ENCODE measurements at regions not wholly inside any gene's neighbourhood (a gene's known extent, or its start where the extent isn't known, plus 50 kb on each side); places are given as distances from the start of the nearest gene placed in this dataset.

DNA sequence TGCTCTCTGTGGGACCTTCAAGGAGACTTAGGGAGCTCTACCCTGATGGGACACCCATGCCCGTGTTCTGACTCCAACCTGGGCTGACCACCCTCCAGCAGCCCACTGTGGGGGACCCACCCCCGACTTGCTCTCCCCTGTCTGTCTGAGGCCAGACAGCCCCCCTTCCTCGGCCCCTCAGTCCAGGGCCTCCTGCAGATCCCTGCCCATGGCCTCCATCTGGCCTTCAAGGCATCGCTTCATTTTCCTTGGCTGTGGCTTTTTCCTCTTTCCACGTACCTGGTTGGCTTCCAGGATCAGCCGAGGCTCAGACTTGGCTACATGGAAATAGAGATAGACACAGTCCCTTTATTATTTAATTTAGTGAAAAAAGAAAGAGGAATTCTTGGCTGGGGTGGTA is 290.0 kb downstream of the CYP26B1 start:
- no peak for DNase-seq

DNA sequence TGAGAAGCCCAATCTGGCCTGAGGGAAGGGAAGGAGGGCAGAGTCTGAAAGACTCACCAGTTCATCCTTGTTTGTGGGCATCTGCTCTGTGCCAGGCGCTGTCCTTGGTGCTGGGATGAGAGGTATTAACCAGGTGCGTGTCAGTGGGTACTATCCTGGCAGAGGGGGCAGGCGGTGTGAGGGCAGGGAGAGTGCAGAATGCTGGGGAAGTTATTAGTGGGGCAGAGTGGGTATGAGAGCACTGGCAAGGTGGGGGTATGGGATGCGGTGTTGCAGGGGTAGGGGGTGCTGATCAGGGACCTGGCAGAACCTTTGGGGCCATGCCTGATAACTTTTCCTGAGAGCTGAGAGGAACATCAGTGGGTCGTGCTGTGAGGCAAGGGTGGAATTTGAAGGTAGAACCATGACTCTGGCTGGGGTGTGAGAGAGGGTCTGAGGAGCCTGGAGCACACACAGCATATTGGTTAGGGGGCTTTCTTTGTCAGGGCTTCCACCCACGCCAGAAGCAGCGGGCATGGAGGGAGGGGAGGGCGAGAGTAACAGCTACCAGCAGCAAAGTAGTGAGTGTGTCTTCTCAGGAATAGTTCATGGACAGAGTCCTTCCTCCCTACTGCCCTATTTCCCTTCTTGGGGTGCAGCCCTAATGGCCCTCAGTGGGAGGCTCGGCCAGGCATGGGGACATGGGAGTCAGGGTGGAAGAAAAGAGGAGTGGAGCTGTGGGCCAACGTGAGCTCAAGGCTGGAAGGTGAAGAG is 290.7 kb downstream of the CYP26B1 start:
- DNase-seq: no peak

DNA sequence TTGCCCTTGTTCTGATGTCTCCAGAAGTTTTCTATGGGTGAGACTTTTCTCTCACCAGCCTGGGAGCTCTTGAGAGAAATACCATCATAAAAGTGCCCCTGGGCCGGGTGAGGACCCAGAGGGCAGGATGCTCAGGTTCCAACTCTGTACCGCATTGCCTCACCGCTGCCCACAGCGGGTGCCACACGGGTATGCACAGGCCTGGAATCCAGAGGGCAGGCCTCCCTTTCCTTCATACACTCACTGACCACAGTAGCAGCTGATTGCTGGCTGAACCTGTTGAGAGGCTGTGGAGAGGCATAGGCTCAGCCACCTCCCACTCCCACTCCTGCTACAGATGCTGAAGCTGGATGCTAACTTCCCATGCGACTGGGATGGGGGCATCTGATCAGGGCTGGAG is 293.8 kb downstream of the CYP26B1 start:
- DNase-seq: no peak

DNA sequence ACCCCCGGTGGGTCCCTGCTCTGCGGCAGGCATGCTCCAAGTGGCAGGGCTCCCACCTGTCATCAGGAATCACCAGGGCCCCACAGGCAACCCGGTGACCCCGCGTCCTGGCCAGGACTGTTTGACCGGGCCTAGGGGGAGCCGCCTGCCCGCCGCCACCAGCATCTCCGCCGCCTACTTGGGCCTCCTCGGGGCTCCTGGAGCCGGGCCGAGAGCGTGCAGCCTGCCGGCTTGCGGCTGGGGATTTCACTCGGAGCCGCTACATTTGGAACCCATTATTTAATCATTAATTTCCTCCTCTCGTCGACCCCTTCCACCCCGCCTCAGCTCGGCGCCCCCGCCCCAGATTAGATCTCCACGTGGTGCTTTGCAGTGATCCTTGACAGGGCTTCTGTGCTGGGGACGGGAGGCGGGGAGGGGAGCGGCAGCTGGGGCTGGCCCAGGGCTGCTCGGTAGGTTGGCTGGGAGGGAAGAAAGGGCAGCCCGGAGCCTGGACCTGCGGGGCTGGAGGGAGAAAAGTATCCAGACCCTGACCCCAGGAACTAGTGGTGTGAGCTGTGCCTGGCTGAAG is 295.4 kb downstream of the CYP26B1 start:
- DNase-seq: no peak

DNA sequence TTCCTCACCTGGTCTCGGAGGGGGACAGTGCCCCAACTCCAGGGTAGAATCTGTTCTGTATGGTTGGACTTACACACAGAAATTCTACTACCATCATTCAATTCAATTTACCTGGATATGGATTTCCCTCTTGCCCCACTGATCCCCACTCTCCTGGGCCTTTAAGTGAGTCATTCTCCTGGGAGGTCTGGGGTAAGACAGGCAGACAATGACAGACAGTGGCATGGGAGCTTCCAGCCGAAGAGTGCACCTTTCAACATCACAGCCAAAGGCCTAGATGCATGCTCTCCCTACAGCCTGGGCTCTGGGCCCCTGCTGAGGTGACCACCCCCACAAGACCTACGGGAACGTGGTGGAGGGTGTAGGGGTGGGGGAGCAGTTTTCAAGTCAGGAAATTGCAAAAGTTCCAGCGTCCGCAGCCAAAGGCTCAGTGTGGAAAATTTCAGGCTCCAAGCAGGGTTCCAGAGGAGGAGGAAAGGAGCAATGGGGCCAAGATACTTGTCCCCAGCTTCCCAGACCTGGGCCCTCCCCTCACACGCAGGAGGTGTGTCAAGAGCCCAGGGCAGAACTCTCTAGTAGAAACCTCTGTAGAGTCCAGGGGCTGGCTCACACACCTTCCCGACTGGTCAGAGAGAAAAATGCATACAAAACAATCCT is 296.4 kb downstream of the CYP26B1 start:
- DNase-seq: no peak

DNA sequence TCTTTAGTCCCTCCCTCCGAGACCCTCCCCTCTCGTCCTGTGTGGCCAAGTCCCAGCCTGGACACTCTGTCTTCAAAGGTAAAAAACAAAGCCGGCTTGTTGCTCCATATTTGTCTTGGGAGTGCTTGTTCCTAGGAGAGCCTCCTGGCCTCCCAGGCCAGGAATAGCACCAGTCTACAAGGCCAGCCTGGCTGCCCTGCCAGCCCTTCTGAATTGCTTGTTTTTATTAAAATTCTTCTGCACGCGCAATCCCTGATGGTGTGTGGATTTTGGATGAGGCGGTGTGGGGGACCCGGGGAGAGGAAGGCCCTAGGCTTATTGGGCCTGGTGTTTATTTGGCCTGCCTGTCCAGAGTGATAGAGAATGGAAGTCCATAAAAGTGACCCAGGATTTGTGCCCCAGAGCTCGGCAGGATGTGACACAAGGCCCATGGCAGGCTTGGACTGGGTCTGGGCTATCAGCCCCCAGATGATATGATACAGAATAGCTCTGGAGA is 297.3 kb downstream of the CYP26B1 start:
- no peak for DNase-seq

DNA sequence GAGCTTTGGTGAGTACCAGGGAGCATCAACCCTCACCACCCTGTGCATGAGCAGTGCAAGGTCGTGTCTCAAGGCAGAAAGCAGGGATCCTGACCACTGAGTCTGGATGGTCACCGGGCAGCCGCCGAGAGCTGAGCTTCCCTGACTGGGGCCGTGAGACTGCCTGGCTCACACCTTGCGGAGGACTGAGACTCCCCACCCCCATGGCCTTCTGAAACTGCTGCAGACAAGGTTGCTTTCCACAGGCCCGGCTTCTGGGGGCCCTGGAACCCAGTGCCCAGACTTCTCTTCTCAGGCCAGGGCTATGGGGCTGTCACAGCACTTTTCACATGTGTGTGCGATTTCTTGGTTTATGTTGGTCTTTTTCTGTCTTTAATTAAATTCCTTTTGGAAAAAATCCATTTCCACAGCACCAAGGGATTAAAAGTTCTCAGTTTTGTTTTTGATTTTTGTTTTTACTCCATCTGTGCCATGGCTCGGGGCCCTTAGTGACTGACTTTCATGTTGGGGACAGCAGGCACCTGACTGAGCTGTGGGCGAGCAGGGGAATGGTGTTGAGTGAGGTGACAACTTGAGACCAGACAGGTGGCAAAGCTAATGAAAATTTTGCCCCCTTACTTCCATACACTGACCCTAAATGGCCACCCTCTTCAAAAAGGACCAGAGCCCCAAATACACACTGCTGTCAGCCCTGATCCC is 297.9 kb downstream of the CYP26B1 start:
- no peak for DNase-seq

DNA sequence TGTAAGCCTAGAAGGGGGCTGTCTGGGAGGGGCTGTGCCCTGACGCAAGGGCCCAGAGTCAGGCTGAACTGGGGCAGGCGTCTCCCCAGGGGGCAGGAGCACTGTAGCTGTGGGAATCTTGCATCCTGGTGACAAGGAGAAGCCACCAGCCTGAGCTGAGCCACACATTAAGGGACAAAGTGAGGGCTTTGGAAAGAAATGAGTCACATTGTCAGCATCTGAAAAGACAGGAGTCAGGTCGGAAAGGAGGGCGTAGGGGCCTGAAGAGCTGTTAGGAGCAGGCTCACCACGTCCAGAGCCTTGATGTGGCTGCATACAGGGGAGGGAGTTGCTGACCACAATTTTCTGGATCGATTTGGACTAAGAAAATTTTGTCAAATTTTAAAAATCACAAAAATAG is 298.6 kb downstream of the CYP26B1 start:
- DNase-seq: no peak

DNA sequence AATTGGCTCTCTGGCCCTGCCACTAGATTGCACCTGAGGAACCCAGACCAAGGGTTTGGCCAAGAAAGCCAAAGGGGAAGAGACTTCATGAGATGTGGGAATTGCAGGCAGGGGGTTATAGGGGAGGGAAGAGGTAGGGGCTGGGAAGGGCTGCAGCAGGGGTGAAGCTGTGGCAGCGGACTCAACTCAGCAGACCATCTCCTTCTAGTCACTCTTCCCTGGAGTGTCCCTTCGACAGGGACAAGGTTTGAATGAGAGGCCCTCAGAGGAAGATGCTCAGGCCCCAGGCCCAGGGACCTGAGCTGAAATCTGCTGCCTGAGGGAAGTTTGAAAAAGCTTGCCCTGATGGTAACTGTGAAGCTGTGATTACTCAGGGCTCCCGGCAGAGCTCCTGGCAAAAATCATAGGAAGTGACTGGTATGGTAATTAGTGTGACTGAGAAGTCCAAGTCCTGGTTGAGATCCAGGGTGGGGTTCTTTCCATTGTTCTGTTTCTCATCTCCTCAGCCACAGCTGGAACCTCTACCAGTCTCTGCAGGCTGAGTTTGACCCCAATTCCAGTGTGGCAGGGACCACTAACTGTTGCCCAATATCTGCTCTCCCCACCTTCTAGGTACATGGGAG is 300.9 kb downstream of the CYP26B1 start:
- DNase-seq: no peak

DNA sequence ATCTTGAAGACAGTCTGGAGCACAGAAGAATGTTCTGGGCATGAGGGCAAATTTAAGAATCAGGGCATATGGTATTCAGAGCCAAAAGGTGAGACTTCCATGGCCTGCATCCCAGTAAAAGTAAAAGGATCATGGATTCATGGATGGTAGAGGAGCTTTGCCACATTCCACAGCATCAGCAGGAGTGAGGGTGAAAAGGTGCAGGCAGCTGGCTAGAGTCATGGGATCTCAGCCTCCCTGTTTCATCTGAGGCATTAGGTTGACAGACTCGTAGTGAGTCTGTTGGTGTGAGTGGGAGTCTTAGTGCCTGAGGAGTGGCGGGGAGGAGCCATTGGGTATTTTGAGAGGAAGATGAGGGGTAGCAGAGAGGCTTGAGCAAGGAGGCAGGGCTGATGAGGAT is 301.6 kb downstream of the CYP26B1 start:
- DNase-seq: no peak

DNA sequence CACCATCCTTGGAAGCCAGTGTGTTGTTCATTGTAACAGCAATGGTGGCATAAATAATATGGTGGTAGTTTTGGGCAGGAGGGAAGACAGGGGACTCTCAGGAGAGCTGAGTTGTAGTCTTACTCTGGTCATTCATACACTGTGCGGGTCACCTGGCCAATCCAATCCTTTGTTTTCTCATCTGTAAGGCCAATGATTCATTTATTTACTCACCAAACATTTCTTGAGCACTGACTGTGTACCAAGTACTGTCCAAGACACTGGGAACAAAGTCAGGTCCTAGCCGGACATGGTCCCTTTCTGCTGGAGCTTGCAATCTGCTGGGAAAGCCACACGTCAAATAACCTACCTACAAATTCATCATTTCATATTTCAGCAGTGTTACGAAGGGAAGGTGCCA is 302.7 kb downstream of the CYP26B1 start:
- DNase-seq: no peak

DNA sequence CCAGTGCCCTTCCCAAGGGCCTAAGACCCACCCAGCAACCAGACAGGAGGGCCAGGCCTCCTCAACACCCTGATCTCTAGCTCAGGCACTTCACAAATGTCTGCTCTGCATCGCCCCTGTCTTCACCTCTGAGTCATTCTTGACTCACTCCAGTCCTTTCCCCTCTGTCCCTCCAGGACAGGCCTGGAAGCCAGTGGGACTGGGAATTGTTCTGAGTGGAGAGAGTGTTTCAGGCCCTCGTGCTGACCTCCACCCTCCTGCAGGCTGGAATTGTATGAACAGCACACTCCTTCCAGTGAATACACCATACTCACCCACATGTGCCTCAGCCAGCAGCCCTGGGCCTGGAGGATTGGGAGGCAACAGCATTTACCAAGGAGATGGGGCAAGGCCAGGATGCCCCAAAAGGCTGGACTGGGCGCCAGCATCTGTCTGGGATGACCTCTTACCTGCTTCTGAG is 304.2 kb downstream of the CYP26B1 start:
- DNase-seq: no peak

DNA sequence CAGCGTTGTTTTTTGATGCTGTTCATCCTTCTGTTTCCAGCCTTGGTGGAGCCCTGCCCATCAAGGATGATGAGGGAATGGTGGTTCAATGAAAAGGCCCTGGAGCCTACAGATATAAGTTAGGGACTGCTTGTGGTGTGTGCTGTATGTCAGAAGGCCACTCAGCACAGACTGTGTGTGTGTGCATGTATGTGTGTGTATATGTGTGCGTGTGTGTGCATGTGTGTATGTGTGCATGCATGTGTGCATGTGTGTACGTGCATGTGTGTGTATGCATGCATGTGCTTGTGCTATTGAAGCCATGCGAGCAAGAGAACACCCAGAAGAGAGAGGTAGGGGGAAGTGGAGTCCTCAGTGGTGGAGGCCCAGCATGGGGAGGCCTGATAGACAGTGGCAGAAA is 304.9 kb downstream of the CYP26B1 start:
- no peak for DNase-seq

DNA sequence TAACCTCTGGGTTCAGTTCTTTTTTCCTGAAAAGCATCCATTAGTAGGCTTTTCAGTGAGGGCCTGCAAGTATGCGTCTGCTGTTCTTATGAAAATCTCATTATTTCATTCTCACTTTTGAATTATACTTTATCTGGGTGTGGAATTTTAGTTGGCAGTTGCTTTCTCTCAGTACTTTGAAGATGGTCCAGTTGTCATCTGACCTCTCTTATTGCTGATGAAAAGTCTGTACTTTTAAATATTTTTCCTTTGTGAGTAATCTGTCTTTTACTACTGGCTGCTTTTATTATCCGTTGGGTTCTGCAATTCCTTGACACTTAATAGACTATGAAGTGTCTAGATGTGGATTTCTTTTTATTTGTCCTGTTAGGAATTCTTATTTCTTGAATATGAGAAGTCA is 307.8 kb downstream of the CYP26B1 start:
- DNase-seq: no peak

DNA sequence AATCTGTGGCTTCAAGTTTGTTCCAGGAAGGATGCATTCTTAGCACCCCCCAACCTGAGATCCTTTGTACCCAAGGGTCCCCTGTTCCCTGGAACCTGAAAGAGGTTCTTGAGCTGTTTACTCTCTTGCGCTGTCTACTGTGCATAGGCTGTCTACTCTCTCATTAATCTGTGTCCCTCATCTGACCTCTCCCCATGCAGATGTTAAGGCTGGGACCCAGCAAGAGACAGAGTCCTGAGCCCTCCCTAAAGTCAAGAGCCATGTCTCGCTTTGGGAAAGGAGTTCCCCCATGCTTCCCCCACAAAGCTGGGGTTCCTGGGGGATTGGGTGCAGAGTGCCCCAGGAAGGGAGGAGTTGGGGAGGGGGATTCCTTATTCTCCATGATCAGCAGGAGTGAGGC is 312.9 kb downstream of the CYP26B1 start:
- DNase-seq: no peak

DNA sequence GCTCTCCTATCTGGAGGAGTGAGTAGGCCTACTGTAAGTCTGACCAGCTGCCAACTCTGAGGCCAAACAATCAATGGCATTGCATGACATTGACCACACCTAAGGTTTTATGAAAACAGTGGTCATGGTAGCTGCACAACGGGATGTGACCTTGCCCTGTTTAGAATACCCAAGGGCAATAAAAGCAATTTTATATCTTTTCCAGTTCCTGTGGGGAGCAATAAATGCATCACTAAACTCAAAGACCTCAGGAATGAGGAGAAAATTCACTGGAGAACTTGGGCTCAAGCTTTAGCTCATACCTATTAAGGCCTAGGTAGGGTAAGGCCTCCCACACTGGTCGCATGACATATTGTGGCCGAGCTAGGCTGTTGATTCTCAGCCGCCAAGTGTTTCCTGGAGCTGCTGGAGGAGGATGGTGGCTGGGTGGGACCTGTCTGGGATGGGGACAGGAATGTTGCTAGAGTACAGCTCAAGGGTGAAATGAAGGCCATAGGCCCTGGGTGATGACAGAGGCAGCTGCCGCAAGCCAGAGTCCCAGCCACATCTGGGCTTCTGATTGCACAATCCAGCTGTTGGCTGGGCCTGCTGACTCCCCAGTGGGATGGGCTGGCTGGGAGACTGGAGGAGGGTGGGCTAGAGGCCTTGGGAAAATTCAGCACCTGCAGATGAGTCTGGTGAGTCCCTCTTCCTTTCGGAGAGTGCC is 313.7 kb downstream of the CYP26B1 start:
- no peak for DNase-seq

DNA sequence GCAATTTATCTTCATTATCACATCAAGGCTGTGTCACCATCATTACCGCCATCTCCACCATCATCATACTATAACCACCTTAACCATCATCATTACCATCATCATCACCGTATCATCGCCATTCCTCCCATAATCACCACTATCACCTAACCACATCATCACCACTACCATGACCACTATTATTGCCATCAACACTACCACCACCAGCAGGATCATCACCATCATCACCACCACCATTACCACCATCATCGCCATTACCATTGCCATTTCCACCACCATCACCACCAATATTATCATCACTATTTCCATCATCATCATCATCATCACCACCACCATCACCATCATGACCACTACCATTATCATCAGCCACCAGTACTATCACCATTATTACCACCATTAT is 314.4 kb downstream of the CYP26B1 start:
- DNase-seq: no peak

DNA sequence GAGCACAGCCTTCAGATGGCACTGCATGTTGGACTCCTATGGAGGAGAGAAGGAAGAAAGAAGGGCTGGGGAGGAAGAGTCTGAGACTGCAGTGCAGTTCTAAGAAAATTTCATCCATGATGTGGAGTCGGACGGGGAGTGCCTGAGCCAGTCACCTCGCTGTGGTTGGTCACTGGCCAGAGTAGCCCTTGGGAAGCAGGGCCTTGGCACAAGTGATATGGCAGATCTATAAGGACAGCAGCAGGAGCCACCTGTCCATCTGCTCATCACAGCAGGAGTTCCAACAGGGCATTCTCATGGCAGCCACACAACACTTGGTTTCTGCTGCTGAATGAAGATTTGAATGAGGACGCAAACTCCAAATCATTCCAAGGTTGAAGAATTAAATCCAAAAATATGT is 314.8 kb downstream of the CYP26B1 start:
- DNase-seq: no peak

DNA sequence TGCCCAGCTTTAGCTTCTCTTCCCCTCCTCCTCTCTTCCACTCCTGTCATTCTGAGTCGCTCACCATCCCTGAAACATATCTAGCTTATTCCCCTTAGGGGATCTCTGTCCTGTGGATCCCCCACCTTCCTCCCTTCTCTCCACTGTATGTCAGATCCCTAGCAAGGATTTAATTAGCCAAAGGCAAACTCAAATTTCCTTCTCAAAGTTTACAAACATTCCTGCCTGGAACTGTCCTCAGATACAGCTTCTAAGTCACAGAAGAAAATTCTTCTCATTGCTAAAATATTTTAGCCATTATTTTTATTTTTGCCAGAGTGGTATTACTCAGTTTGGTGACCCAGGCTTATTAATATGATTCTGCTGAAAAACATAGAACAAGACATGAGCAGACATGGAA is 315.3 kb downstream of the CYP26B1 start:
- DNase-seq: no peak

DNA sequence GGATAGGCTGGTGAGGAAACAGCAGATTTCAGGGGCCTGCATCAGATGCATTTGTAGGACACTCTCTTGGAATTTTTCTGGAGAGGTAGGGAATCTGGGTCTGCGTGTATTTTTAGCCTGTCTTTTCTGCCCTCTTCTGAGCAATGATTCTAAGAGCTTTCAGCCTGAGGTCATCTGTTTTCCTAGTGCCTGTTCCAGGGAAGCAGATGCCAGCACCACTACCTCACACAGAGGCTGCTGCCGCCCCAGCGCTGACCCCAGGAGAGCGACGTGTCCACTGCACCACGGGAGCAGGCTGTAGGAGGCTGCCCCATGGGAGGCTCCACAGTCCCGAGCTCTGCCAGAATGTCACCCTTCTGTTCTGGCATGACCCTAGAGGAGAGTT is 316.5 kb downstream of the CYP26B1 start:
- DNase-seq: no peak

DNA sequence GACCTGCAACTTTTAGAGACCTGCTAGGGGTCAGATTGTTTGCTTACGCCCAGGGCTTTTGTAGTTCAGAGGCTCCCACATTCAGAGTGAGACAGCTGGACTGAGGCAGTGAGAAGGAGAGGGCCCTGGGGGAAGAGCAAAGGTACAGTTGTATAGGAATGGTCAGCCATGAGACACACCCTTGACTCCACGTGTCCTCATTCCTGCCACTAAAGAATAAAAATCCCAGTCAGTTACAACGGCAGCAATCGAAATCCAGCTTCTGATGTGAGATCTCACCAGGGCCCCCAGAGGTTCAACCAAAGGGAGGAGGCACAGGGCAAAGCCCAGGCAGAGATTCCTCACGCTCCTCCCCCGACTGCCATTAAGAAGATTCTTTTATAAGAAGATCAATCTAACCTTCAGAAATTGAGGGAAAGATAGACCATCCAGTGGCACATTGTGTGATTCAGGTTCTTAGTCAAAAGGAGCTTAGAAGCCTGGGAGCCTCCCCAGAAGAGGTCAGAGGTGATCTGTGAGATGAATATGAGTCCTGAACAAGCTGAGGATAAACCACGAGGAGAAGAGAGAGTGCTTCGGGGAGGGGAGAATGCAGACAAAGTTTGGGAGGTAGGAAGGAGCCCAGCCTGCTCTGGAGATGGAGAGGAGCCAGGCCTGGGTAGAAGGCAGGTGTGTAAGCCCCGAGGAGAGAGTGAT is 317.0 kb downstream of the CYP26B1 start:
- no peak for DNase-seq

DNA sequence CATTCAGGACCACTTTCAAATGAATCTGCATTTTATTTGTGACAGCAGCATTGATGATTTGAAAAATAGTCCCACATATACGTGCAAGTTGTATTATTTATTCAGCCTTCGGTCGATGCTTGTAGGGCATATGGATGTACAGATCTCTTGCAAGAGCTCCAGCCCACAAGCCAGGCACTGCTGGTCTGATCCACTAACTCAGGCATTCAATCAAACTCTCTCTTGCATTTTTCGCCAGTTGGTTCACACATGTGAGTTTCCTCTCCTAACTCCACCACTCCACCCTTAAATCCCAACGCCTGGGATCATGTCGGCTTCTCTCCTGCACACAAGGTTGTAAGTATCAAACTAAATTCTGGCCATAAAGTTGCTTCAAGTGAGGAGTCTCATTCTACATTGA is 318.7 kb downstream of the CYP26B1 start:
- no peak for DNase-seq

Data from DMS153 (cell line).